GM21423 (cell line): ENCODE measurements at regions not wholly inside any gene's neighbourhood (a gene's known extent, or its start where the extent isn't known, plus 50 kb on each side); places are given as distances from the start of the nearest gene placed in this dataset.

Source experiments
- ATAC-seq: cut with Tn5 transposase; IDR thresholded peaks from one replicate; pipeline ENCODE4 v1.9.1; 2021; ENCODE audit warnings: mild to moderate bottlenecking, moderate library complexity; ENCODE audit not compliant: unreplicated experiment

- ATAC-seq: no peak
Measured at GRCh38 chr11:135075740-135076139, 663.7 kb upstream of the B3GAT1 start.

GRCh38 chr11:135074397-135074998 lies 662.5 kb upstream of the B3GAT1 start:
- no peak for ATAC-seq

- ATAC-seq: no peak
Measured at GRCh38 chr11:135073870-135074269, 661.8 kb upstream of the B3GAT1 start.

- no peak for ATAC-seq
Measured at GRCh38 chr11:135073381-135073780, 661.3 kb upstream of the B3GAT1 start.

- no peak for ATAC-seq
Measured at GRCh38 chr11:135069890-135070289, 657.8 kb upstream of the B3GAT1 start.

- no peak for ATAC-seq
Measured at GRCh38 chr11:135069063-135069462, 657.0 kb upstream of the B3GAT1 start.

- ATAC-seq: no peak
Measured at GRCh38 chr11:135062994-135063393, 651.0 kb upstream of the B3GAT1 start.

GRCh38 chr11:135061166-135061565 lies 649.1 kb upstream of the B3GAT1 start:
- ATAC-seq: no peak

GRCh38 chr11:135046986-135047385 lies 634.9 kb upstream of the B3GAT1 start:
- ATAC-seq: no peak

- ATAC-seq: no peak
Measured at GRCh38 chr11:135046556-135046955, 634.5 kb upstream of the B3GAT1 start.

- ATAC-seq: no peak
Measured at GRCh38 chr11:135043434-135043833, 631.4 kb upstream of the B3GAT1 start.

GRCh38 chr11:135037828-135038227 lies 625.8 kb upstream of the B3GAT1 start:
- ATAC-seq: no peak

GRCh38 chr11:135036488-135037297 lies 624.7 kb upstream of the B3GAT1 start:
- ATAC-seq: no peak

GRCh38 chr11:135035282-135035681 lies 623.2 kb upstream of the B3GAT1 start:
- no peak for ATAC-seq

GRCh38 chr11:135033540-135033939 lies 621.5 kb upstream of the B3GAT1 start:
- ATAC-seq: no peak

- no peak for ATAC-seq
Measured at GRCh38 chr11:135031205-135031989, 619.4 kb upstream of the B3GAT1 start.

GRCh38 chr11:135027461-135027860 lies 615.4 kb upstream of the B3GAT1 start:
- no peak for ATAC-seq

GRCh38 chr11:135023499-135023898 lies 611.5 kb upstream of the B3GAT1 start:
- ATAC-seq: no peak

- no peak for ATAC-seq
Measured at GRCh38 chr11:135022454-135022853, 610.4 kb upstream of the B3GAT1 start.

GRCh38 chr11:135019899-135020298 lies 607.9 kb upstream of the B3GAT1 start:
- ATAC-seq: no peak

GRCh38 chr11:135019343-135019871 lies 607.4 kb upstream of the B3GAT1 start:
- ATAC-seq: no peak
